WTC11 (cell line): ENCODE measurements at regions not wholly inside any gene's neighbourhood (a gene's known extent, or its start where the extent isn't known, plus 50 kb on each side); places are given as distances from the start of the nearest gene placed in this dataset.

Experiments
- CBFB ChIP-seq: sonication (generic); formaldehyde crosslinking; IDR thresholded peaks from 2 replicates; pipeline ENCODE4 v1.8.1; 2022; ENCODE audit warnings: mild to moderate bottlenecking, low read depth, missing genetic modification reagents
- CDX4 ChIP-seq: fragments of 250-450 bp; sonication (Bioruptor Pico); IDR thresholded peaks from 2 replicates; pipeline ENCODE4 v1.9.0; 2021; ENCODE audit warnings: moderate library complexity, mild to moderate bottlenecking, inconsistent platforms, borderline replicate concordance
- CREB1 ChIP-seq: sonication (generic); formaldehyde crosslinking; IDR thresholded peaks from 2 replicates; pipeline ENCODE4 v1.8.0; 2023; ENCODE audit warnings: mild to moderate bottlenecking, missing genetic modification reagents
- CTCF ChIP-seq: fragments of 200-600 bp; IDR thresholded peaks from 2 replicates; pipeline ENCODE4 v1.8.0; 2022; ENCODE audit warnings: antibody characterized with exemption
- FOXJ3 ChIP-seq: sonication (generic); formaldehyde crosslinking; IDR thresholded peaks from 2 replicates; pipeline ENCODE4 v1.9.0; 2021; ENCODE audit warnings: missing genetic modification reagents, mild to moderate bottlenecking, borderline replicate concordance
- FOXK1 ChIP-seq: sonication (generic); formaldehyde crosslinking; IDR thresholded peaks from 2 replicates; pipeline ENCODE4 v1.8.0; 2022; ENCODE audit warnings: mild to moderate bottlenecking, moderate library complexity, missing genetic modification reagents
- FOXP1 ChIP-seq: sonication (generic); formaldehyde crosslinking; IDR thresholded peaks from 2 replicates; pipeline ENCODE4 v1.8.0; 2022; ENCODE audit warnings: missing genetic modification reagents, mild to moderate bottlenecking, moderate library complexity, borderline replicate concordance
- GABPB1 ChIP-seq: sonication (generic); formaldehyde crosslinking; IDR thresholded peaks from 2 replicates; pipeline ENCODE4 v1.8.1; 2023; ENCODE audit warnings: mild to moderate bottlenecking, missing genetic modification reagents
- NFYB ChIP-seq: sonication (generic); formaldehyde crosslinking; conservative IDR thresholded peaks from 2 replicates; pipeline ENCODE4 v1.8.0; 2022; ENCODE audit warnings: low read depth, missing genetic modification reagents
- OVOL2 ChIP-seq: fragments of 250-450 bp; sonication (Bioruptor Pico); IDR thresholded peaks from 2 replicates; pipeline ENCODE4 v1.9.0; 2021; ENCODE audit warnings: mild to moderate bottlenecking, borderline replicate concordance
- TEAD4 ChIP-seq: sonication (generic); formaldehyde crosslinking; IDR thresholded peaks from 2 replicates; pipeline ENCODE4 v1.8.0; 2022; ENCODE audit warnings: mild to moderate bottlenecking, missing genetic modification reagents
- USF2 ChIP-seq: sonication (generic); formaldehyde crosslinking; IDR thresholded peaks from 2 replicates; pipeline ENCODE4 v1.8.1; 2023; ENCODE audit warnings: mild to moderate bottlenecking, missing genetic modification reagents, moderate library complexity
- ZNF121 ChIP-seq: sonication (generic); formaldehyde crosslinking; IDR thresholded peaks from 2 replicates; pipeline ENCODE4 v1.8.0; 2023; ENCODE audit warnings: missing genetic modification reagents
- ZSCAN18 ChIP-seq: fragments of 250-450 bp; sonication (Bioruptor Pico); IDR thresholded peaks from 2 replicates; pipeline ENCODE4 v2.1.2; 2022; ENCODE audit warnings: mild to moderate bottlenecking, moderate library complexity

GRCh38 chr5:43769571-43770355 lies 166.8 kb downstream of the NNT start:
- no peak for TF ChIP-seq CTCF
- TF ChIP-seq ZSCAN18 (CRISPR knock-in tag) = no peak
- TF ChIP-seq GABPB1 (CRISPR knock-in tag) = no peak
- TF ChIP-seq FOXK1 (CRISPR knock-in tag) = no peak
- no peak for TF ChIP-seq USF2 (CRISPR knock-in tag)
- TF ChIP-seq TEAD4 = no peak
- no peak for TF ChIP-seq NFYB (CRISPR knock-in tag)
- no peak for TF ChIP-seq ZNF121 (CRISPR knock-in tag)
- TF ChIP-seq FOXJ3 (CRISPR knock-in tag) = no peak
- no peak for TF ChIP-seq OVOL2 (CRISPR knock-in tag)
- TF ChIP-seq CREB1 (CRISPR knock-in tag) = no peak
- TF ChIP-seq CBFB = no peak
- no peak for TF ChIP-seq FOXP1 (CRISPR knock-in tag)
- no peak for TF ChIP-seq CDX4 (CRISPR knock-in tag)
